ENCODE measurements at regions not wholly inside any gene's neighbourhood (a gene's known extent, or its start where the extent isn't known, plus 50 kb on each side); places are given as distances from the start of the nearest gene placed in this dataset.

GRCh38 chr3:98977520-98977919 is 76.0 kb upstream of the DCBLD2 start:
- ChIA-PET POLR2A (no interaction called here), CTCF (no interaction called here)

DNA sequence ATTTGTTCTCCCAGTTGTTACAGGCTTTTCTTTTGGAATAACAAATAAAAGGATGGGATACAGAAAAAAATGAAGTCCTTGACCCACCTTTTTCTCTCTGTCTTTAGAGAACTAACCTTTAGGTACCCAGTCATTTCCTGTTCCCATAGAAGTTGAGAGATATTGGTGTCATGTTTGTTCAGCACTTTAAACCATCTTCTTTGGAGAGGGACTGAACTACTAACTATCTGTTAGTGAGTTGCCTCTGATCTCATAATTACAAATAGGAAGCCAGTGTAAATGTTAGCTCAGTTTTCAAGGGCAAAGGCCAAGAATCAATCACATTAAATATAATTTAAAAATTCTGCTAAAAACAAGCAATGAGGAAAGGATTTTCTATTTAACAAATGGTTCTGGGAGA is 72.9 kb upstream of the DCBLD2 start:
- POLR2A ChIA-PET: no interaction called here
- CTCF ChIA-PET: no interaction called here

DNA sequence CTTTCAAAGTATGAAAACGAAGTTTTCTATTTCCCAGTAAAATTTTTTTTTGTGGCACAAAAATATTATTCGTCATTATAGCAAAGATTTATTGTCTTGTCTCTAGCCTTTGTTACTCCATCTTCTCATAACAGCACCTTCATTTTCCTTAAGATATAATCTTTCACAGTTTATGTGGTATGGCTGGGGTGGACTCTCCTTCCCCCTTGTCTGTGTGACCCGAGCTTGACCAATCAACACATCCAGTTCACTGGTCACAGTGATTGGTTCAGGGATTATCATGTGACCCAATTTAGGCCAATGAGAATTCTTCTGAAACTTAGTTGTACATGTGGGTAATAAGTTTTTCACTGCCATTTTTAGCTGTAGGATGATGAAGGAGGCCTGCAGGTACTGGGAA is 71.2 kb upstream of the DCBLD2 start:
- ChIA-PET POLR2A (no interaction called here), CTCF (no interaction called here)

DNA sequence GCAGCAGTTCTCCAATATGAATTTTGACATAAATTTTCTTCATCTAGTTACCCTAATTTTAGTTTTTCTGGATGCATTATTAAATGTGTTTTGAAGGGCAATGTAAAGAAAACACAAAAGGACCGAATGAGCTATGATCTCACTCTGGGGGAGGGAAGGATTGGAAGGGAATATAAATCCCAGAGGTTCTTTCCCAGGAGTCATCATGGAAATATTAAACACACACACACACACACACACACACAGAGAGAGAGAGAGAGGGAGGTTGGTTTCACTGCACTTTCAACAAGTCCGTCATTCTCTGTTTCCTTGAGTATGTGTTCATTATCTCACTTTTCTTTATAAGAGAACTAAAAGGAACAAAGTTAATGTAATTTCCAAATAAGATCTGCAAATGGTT is 70.7 kb upstream of the DCBLD2 start:
- ChIA-PET CTCF (no interaction called here), POLR2A (no interaction called here)

GRCh38 chr3:98971169-98971681 is 69.7 kb upstream of the DCBLD2 start:
- POLR2A ChIA-PET: no interaction called here
- CTCF ChIA-PET: no interaction called here

GRCh38 chr3:98969295-98969694 is 67.8 kb upstream of the DCBLD2 start:
- POLR2A ChIA-PET: no interaction called here
- CTCF ChIA-PET: no interaction called here

DNA sequence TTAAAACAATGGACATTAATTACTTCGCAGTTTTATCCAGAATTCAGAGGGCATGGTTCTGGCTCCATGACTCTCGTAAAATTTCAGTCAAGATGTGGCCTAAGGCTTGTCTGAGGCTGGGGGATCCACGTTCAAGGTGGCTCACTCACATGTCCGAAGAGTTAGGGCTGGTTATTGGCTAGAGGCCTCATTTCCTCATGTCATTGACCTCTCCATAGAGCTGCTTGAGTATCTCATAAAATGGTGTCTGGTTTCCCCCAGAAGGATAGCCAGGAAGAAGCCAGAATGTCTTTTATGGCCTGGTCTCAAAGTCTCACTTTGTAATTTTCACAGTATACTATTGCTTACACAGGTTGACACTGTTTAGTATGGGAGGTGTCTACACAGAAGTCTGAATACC is 67.3 kb upstream of the DCBLD2 start:
- CTCF ChIA-PET: no interaction called here
- POLR2A ChIA-PET: no interaction called here

DNA sequence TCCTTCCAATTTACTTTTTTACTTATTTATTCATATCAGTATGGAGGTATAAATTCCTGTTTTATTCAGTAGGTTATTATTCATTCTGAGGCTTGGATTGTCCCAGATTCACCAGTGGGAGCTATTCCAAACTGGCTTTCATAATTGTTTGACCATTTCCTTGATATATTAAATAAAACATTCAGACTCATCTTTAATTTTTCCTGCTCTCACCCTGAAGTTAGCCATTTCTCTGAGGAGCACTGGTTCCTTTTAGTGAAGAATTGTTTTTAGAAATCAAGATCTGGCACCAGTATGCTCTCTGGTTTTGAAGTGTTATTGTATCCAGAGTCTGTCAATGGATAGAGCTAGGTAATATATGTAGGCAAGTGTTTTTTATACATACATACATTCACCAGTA is 66.9 kb upstream of the DCBLD2 start:
- CTCF ChIA-PET: no interaction called here
- POLR2A ChIA-PET: no interaction called here

GRCh38 chr3:98967758-98968157 is 66.3 kb upstream of the DCBLD2 start:
- POLR2A ChIA-PET: no interaction called here
- CTCF ChIA-PET: no interaction called here

- CTCF ChIA-PET: no interaction called here
- POLR2A ChIA-PET: no interaction called here
Observed at GRCh38 chr3:98966862-98967546, 65.5 kb upstream of the DCBLD2 start.

GRCh38 chr3:98966434-98966833 is 64.9 kb upstream of the DCBLD2 start:
- CTCF ChIA-PET: no interaction called here
- POLR2A ChIA-PET: no interaction called here

DNA sequence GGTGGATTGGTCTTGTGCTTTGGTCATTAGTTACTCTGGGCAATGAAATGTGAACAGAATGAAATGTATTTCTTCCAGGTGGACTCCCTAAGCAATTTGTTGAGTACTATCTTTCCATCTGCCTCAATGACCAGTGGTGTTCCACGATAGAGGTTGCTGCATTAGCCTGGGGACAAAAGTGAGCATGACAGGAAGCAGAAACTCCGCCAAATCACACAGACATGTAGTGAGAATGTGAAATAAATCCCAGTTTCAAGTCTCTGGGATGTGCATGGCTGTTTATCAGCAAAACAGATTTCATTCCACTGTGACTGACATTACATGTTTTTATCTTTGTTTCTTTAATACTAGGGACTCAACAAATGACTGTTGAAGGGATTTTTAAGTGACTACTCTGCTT is 63.3 kb upstream of the DCBLD2 start:
- POLR2A ChIA-PET: no interaction called here
- CTCF ChIA-PET: no interaction called here

DNA sequence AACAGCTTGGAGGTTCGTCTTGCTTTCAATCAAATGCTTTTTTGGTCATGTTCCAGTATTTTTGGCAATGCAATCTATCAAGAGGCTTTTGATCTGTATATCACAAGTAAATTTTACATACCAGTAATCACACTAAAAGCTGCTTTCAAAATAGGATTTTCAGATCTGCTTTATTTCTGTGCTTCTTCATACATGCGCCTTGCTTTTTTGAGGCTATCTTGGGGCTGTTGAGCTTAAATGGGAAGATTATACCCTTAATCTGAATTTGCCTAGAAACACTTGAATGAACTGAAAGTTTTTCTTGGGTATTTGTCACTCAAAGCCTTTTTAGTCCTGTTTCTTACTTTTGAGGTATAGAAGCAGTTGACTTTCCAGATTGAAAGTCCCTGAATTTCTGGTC is 62.1 kb upstream of the DCBLD2 start:
- ChIA-PET CTCF (no interaction called here), POLR2A (no interaction called here)

- CTCF ChIA-PET: no interaction called here
- POLR2A ChIA-PET: no interaction called here
Observed at GRCh38 chr3:98962951-98963350, 61.5 kb upstream of the DCBLD2 start.

- ChIA-PET CTCF (no interaction called here), POLR2A (no interaction called here)
Observed at GRCh38 chr3:98962189-98962930, 60.9 kb upstream of the DCBLD2 start.

DNA sequence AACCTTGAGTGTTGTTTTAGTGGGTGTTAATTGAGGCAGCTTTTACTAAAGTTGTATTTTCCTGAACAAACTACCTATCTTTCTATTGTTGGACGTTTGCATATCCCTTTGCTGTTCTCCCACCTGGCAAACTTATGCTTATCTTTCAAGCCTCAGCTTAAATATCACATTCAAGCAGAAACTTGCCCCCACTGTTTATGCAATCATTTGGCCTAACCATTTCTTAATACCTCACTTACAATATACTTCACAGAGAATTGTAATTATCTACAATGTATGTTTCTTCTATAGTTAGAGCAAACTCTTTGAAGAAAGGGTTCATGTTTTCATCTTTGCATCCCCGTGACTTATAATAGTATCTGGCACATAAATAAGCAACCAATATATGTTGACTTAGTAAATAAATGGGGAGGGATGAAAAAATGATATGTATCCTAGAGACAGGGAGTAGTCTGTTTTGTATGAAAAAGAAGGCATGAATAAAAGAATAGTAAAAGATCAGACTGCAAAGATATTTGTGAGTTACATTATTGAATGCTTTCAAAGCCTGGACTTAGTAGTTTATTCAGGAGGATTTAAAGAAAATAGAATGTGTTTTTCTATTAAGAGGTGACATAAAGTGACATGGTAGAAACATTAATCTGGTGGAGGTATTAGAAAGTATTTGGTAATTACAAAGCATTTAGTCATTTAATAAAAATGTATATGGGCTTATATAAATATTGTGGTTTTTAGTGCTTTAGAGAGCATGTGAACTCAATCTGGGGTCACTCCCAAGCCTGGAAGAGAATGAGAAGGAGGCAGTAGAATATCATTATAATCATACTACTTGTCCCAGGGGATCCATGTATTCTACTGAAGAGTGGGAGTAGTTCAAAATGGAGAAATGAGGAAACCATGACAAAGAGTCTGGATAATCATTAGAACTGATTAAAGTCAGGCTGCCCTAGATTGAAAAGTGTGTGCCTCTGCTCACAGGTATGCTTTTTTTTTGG is 60.0 kb upstream of the DCBLD2 start:
- ChIA-PET POLR2A (no interaction called here), CTCF (no interaction called here)

DNA sequence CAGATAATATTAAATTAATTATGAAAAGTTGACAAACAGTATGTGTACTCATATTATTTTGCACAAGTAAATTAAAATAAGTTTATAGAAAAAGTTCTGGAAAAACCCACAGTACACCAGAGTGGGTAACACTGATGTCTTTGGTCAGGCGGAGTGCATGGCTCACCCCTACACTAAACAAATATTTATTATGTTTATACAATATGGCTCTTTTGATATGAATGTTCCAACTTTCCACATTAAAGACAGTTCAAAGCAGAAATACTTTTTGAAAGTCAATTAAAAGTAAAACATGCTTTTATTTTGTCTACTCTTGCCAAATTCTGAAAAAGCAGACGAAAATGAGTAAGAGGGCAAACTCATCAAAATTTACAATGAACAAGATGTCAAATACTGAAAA is 56.2 kb upstream of the DCBLD2 start:
- POLR2A ChIA-PET: no interaction called here
- CTCF ChIA-PET: no interaction called here

DNA sequence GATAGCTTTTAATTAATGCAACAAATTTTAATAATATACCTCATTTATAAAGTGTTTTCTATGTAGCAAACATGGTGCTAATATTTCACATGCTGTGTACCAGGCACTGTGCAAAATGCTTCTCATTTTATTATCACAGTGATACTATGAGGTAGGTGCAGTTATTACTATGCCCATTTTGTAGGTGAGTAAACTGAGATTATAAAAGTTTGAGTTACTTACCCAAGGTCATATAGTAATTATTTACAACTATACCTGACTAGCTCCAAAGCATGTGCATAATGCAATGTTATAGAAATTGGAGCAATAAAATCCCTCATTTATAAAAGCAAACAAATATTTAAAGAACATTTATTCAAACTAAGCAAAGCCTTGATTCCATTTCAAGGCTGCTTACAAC is 54.5 kb upstream of the DCBLD2 start:
- ChIA-PET CTCF (no interaction called here), POLR2A (no interaction called here)

- POLR2A ChIA-PET: no interaction called here
- CTCF ChIA-PET: no interaction called here
Observed at GRCh38 chr3:98954791-98955604, 53.5 kb upstream of the DCBLD2 start.

DNA sequence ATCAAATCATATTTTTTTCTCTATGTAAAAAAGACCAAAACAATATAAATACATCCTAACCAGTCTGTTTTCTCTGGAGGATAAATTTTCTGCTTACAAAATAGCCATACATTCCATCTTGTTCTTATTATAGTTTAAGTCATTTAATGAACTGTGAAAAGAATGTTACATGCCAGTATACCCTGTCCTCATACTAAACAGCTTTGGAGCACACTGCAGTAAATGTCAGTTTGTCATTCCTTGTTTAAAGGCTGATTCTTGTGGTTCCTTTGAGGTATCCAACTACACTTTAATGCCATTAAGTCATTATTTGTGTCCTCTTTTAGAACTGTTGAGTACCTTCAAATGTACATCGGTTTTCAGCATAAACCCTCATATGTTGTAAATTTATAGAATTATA is 52.7 kb upstream of the DCBLD2 start:
- CTCF ChIA-PET: no interaction called here
- POLR2A ChIA-PET: no interaction called here
